8988T (cell line): ENCODE measurements at regions not wholly inside any gene's neighbourhood (a gene's known extent, or its start where the extent isn't known, plus 50 kb on each side); places are given as distances from the start of the nearest gene placed in this dataset.

Experiments used
- DNase-seq: peaks from one replicate; pipeline ENCODE4 v3.0.0; 2011

GRCh38 chr3:146827836-146828235 is 222.7 kb upstream of the PLSCR5 start:
- DNase-seq = no peak

DNA sequence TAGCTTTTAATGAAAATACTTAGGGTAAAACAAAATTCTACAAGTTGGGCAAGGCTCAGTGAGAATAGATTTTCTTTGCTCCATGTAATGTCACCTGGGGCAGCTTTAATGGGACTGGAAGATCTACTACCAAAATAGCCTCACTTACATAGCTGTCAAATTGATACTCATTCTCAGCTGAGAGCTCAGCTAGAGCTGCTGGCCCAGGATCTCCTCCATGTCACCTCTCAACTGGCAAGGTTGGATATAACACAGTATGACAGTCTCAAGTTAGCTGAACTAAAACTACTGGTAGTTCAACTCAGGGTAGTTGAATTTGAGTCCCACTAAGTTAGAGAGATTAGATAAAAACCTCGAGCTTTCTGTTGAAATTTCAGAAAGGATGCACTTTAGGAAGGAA is 218.5 kb upstream of the PLSCR5 start:
- no peak for DNase-seq

DNA sequence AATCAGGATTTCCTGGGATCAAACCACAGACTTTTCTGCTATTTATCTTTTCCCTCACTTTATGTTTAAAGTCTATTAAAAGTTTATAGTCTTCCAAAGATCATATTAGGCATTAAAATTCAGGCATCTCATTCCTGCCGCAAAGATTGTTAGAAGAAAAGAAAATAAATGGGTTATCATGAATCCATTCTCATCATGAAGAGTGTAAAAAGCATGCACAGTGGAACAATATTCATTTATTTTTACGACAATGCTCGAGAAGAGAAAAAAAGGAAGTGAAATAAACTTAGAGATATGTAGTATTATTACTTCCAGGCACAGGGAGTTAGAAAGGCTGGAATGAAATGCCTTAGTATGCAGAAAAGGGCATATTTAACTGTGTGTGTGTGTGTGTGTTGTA is 213.7 kb upstream of the PLSCR5 start:
- DNase-seq = no peak

DNA sequence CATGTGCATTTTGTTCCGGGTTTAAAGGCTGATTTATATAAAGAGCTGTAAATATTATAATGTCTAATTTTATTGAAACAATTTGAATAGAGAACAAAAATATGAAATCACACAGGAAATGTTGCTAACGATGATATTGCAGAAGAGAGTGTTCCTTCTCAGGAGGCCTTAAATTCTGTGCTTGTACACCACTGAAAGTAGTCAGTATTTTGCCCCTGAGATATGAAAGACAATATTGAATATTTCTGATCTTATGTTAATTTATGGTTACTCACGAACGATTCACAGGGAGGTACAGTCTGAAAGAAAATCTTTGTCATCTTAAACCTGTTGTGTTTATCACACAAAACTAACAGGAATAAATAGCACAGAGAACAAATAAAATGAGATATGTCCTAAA is 213.2 kb upstream of the PLSCR5 start:
- DNase-seq = no peak

DNA sequence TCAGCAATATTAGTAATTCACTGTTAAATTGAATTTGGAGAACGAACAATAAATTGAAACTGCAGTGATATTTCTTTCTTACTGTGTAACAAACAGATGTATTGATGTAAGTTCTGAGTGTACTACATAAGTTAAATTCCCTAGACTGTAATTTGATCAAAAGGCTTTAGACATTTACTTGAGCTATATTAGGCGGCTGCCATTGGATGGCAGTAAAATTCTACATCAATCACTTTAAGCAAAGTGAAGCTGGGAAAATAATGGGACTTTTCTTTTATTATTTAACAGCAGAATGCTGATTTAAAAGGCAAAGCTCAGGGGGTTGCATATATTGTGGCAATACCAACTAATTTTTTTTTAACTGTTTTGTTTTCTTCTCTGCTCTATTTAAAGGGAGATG is 212.6 kb upstream of the PLSCR5 start:
- DNase-seq = no peak

DNA sequence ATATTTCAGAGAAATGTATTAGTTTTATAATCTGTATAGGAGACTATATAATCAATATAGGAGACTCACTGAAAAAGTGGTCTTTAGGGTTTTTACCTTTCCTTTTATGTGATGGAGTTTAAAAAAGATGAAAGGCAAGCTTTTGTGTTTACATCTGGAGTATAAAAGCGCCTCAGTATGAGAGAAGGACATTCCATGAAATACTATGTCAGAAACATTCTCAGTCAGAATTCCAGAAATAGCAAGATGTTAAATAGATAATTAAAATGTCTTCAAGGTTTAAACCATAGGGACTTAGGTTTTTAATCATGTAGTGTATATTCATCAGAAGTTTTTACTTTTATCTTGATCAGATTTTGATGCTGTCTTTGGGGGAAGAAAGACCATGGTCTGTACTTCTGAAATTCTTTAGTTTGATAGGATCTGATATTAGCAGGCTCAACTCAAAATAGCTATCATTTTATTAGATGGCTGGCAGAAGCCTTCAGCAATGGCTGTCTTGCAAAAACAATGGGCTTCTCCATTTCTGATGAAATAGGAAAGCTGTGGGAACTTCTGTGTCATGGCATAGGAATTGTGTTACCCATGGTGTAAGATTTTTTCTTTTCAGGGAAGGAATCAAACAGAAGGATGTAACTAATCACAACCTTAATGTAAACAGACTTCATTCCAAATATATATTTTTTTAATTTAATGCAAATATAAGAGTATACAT is 209.6 kb upstream of the PLSCR5 start:
- no peak for DNase-seq

GRCh38 chr3:146813496-146813895 is 208.3 kb upstream of the PLSCR5 start:
- DNase-seq = no peak

GRCh38 chr3:146803745-146804144 is 198.6 kb upstream of the PLSCR5 start:
- DNase-seq = no peak

GRCh38 chr3:146801492-146801891 is 196.3 kb upstream of the PLSCR5 start:
- no peak for DNase-seq

- no peak for DNase-seq
Measured at GRCh38 chr3:146800484-146800883, 195.3 kb upstream of the PLSCR5 start.

DNA sequence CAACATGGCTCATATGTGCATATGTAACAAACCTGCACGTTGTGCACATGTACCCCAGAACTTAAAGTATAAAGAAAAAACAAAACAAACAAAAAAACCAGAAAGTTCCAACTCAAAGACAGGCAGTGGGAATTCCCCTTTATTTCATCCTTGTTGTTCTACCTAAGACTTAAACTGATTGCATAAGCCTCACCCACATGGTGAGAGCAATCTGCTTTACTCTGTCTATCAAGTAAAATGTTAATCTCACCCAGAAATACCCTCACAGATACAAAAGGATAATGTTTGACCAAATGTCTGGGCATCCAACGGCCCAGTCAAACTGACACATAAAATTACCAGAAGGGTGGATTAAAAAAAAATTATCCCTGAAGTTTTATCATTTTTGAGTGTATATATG is 190.9 kb upstream of the PLSCR5 start:
- no peak for DNase-seq

- DNase-seq = no peak
Measured at GRCh38 chr3:146783446-146783845, 178.3 kb upstream of the PLSCR5 start.

DNA sequence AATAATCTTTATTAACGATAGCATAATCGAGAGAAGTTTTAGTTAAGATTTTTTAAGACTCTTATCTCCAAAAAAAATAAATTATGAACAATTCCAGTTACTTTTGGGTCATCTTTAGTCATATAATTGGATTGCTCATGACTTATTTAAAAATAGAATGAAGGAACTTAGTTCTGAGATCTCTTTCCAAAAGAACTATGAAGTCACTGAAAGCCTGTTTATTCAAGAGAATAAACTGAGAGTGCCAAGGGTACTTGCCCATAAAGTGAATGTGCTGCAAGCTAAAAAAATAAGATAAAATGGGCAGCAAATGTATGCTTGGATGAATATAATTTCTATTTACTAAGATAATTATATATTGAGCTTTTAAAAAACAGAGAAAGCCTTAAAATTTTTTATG is 176.5 kb upstream of the PLSCR5 start:
- no peak for DNase-seq

DNA sequence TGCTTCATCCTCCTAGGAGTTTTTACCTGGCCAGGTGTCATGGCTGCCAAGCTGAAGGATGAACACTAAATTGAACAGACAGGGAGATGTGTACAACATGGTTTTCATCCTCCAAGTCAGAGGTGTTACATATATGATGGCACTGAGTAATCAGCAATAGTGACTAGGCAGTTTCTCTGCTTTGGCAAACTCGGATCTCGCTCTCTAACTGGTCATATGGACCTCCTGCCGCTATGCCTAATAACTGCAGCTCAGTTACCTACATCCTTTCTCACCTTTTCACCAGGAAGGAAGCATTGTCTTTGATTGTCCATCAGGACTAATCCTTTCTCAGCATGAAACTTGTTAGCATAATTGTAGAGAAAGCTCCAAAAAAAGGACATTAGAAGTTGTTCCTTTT is 175.9 kb upstream of the PLSCR5 start:
- DNase-seq = no peak

- DNase-seq = no peak
Measured at GRCh38 chr3:146780251-146780650, 175.1 kb upstream of the PLSCR5 start.

DNA sequence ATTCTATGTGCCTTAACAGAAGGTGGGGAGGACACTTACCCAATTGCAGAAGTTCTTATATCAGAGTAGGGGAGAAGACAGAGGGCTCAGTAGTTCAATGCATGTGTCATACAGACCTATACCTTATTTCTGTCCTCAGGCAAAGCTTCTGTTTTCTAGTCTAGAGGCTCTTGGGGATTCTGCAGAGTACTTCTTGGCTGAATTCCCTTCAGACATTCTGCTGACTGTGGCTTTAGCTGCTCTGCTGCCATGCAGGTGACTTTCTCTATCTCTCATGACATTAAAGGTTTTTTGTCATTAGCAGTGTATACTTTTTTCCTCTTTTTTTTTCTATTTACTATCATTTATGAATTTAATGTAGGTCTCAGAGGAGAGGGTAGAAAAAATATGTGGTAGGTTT is 172.8 kb upstream of the PLSCR5 start:
- no peak for DNase-seq

DNA sequence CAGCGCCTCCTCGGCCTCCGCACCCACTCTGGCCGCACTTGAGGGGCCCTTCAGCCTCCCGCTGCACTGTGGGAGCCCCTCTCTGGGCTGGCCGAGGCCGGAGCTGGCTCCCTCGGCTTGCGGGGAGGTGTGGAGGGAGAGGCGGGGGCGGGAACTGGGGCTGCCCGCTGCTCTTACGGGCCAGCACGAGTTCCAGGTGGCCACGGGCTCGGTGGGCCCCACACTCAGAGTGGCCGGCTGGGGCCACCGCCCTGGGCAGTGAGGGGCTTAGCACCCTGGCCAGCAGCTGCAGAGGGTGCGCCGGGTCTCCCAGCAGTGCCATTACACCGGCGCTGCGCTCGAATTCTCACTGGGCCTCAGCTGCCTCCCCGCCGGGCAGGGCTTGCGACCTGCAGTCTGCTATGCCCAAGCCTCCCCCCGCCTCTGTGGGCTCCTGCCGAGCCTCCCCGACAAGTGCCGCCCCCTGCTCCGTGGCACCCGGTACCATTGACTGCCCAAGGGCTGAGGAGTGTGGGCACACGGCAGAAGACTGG is 167.1 kb upstream of the PLSCR5 start:
- DNase-seq = no peak

DNA sequence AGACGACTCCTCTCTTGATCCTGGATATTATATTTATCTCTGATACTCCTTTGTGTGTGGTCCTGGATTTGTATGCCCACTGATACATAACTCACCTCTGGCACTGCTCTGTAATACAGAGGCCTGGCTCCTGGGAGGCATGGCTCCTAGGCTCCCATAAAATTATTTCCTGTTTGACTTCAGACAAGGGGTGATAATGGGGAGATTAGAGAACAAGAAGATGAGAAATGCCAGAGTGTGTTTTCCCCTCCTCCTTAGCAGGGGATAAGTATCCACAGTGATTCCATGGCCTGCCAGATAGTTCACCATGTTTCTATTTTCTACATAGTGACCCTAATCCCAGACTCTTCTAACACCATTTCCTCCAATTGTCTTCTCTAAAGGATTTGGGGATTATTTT is 165.7 kb upstream of the PLSCR5 start:
- no peak for DNase-seq

GRCh38 chr3:146770301-146770700 is 165.2 kb upstream of the PLSCR5 start:
- DNase-seq = no peak

DNA sequence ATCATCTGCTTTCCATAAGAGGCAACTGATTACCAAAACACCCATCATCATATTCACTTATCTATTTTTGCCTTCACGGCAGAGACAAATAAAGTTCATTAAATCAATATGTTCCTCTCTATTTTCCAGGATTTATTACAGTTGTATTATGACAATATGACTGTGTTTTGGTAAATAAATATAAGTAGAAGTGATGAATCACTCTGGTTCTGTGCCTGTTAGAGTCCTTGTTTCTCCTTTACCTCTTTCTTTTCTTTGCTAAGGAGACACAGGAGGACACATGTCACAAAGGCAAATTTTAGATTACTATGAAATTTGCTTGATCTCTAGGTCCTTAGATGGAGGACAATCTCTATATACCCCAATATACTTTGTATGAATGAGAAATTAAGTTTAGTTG is 152.6 kb upstream of the PLSCR5 start:
- no peak for DNase-seq

DNA sequence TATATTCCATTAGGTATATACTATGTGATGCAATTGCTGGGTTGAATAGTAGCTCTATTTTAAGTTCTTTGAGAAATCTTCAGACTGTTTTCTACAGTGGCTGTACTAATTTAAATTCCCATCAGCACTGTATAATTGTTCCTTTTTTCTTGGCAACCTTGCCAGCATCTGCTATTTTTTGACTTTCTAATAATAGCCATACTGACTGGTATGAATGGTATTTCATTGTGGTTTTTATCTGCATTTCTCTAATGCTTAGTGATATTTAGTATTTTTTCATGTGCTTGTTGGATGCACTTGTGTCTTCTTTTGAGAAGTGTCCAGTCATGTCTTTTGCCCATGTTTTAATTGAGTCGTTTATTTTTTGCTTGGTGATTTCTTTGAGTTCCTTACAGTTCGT is 145.1 kb upstream of the PLSCR5 start:
- DNase-seq = no peak

GRCh38 chr3:146747928-146748327 is 142.8 kb upstream of the PLSCR5 start:
- DNase-seq = no peak

DNA sequence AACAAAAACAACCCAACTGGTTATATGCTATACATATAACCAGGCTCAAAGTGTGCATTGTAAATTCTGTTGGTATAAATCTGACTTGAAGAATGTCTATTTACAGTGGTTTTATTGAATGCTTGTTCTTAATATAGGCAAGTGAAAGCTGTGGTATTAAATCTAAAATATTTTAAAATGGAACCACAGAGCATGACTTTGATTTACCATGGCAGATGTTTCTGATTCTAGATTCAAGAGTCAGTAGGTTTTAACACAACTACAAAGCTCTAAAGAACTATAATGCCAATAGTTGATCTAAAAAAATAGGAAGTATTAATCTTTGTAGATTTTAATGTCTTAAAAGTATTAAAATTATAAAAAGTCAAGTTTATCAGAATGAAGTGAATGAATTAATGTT is 141.9 kb upstream of the PLSCR5 start:
- DNase-seq = no peak

GRCh38 chr3:146746190-146746589 is 141.0 kb upstream of the PLSCR5 start:
- DNase-seq = no peak

- DNase-seq = no peak
Measured at GRCh38 chr3:146739203-146739671, 134.1 kb upstream of the PLSCR5 start.
